ENCODE measurements at regions not wholly inside any gene's neighbourhood (a gene's known extent, or its start where the extent isn't known, plus 50 kb on each side); places are given as distances from the start of the nearest gene placed in this dataset.

- Histone ChIP-seq H3K27me3 (ENCODE audit: control insufficient read depth, insufficient read depth, low read length) (no peaks in the 10 kb centered on the region), H3K36me3 (ENCODE audit: control insufficient read depth, insufficient read depth, low read length) (no peaks in the 10 kb centered on the region), H3K4me3 (ENCODE audit: low read depth, low read length) (no peak overlapping the region)
- POLR2A ChIA-PET: no interaction called here
- CTCF ChIA-PET: no interaction called here
- TF ChIP-seq, protein P1, sequence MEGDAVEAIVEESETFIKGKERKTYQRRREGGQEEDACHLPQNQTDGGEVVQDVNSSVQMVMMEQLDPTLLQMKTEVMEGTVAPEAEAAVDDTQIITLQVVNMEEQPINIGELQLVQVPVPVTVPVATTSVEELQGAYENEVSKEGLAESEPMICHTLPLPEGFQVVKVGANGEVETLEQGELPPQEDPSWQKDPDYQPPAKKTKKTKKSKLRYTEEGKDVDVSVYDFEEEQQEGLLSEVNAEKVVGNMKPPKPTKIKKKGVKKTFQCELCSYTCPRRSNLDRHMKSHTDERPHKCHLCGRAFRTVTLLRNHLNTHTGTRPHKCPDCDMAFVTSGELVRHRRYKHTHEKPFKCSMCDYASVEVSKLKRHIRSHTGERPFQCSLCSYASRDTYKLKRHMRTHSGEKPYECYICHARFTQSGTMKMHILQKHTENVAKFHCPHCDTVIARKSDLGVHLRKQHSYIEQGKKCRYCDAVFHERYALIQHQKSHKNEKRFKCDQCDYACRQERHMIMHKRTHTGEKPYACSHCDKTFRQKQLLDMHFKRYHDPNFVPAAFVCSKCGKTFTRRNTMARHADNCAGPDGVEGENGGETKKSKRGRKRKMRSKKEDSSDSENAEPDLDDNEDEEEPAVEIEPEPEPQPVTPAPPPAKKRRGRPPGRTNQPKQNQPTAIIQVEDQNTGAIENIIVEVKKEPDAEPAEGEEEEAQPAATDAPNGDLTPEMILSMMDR (IDR thresholded peaks at IDR 0.05; ENCODE audit: insufficient read depth, low read depth, low read length): no peak
- DNase-seq (ENCODE audit: low read depth): no peak
Measured at GRCh38 chr15:91499774-91500383, 353.6 kb upstream of the SLCO3A1 start.

- Histone ChIP-seq H3K4me3 (ENCODE audit: low read depth, low read length) (no peak overlapping the region), H3K36me3 (ENCODE audit: control insufficient read depth, insufficient read depth, low read length) (no peaks in the 10 kb centered on the region), H3K27me3 (ENCODE audit: control insufficient read depth, insufficient read depth, low read length) (no peaks in the 10 kb centered on the region)
- TF ChIP-seq, protein P1 (IDR thresholded peaks at IDR 0.05; ENCODE audit: insufficient read depth, low read depth, low read length): no peak
- CTCF ChIA-PET: no interaction called here
- DNase-seq (ENCODE audit: low read depth): no peak
- POLR2A ChIA-PET: no interaction called here
Measured at GRCh38 chr15:91508633-91509032, 344.9 kb upstream of the SLCO3A1 start.

DNA sequence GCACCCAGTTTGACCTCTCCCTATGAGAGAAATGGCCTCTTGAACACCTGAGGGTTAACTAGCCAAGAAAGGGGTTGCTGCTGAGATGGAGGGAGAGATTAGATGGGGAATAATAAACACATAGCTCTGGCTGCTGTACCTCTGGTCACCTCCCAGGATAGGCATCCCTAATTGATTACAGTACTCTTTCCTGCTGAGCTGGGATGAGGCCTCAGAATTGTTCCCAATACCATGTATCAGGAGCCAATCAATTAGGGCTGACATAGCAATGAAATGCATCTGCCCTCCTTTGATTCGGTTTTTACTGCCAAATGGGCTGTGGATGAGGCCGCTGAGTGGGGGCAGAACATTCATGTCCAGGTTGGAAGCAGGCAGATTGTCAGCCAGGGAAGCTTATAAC, 339.4 kb upstream of the SLCO3A1 start:
- Histone ChIP-seq H3K36me3 (ENCODE audit: control insufficient read depth, insufficient read depth, low read length) (no peaks in the 10 kb centered on the region), H3K4me3 (ENCODE audit: low read depth, low read length) (no peak overlapping the region), H3K27me3 (ENCODE audit: control insufficient read depth, insufficient read depth, low read length) (no peaks in the 10 kb centered on the region)
- ChIA-PET CTCF (interaction anchor here (0.6 kb wide), 1 partner anchor 191 kb away, joined by 3 read pairs; no protein-coding TSS in a partner anchor), POLR2A (no interaction called here)
- DNase-seq (ENCODE audit: low read depth): no peak
- TF ChIP-seq, protein P1 (IDR thresholded peaks at IDR 0.05; ENCODE audit: insufficient read depth, low read depth, low read length): no peak

- no peaks in the 10 kb centered on the region for H3K27me3 ChIP-seq (ENCODE audit: control insufficient read depth, insufficient read depth, low read length)
- H3K36me3 ChIP-seq (ENCODE audit: control insufficient read depth, insufficient read depth, low read length): no peaks in the 10 kb centered on the region
- peak; percentile 36 for DNase-seq (ENCODE audit: low read depth)
- CTCF ChIA-PET: no interaction called here
- H3K4me3 ChIP-seq (ENCODE audit: low read depth, low read length): no peak overlapping the region
- POLR2A ChIA-PET: no interaction called here
- TF ChIP-seq, protein P1 (IDR thresholded peaks at IDR 0.05; ENCODE audit: insufficient read depth, low read depth, low read length): no peak
Measured at GRCh38 chr15:91515188-91515754, 338.2 kb upstream of the SLCO3A1 start.

- POLR2A ChIA-PET: no interaction called here
- CTCF ChIA-PET: no interaction called here
Measured at GRCh38 chr15:91516866-91517265, 336.6 kb upstream of the SLCO3A1 start.

More at GRCh38 chr15:91516866-91517265, 336.6 kb upstream of the SLCO3A1 start:
- no peak for DNase-seq (ENCODE audit: low read depth)
- H3K36me3 ChIP-seq (ENCODE audit: control insufficient read depth, insufficient read depth, low read length): no peaks in the 10 kb centered on the region
- no peak overlapping the region for H3K4me3 ChIP-seq (ENCODE audit: low read depth, low read length)
- no peaks in the 10 kb centered on the region for H3K27me3 ChIP-seq (ENCODE audit: control insufficient read depth, insufficient read depth, low read length)
- TF ChIP-seq, protein P1 (IDR thresholded peaks at IDR 0.05; ENCODE audit: insufficient read depth, low read depth, low read length): no peak
